ENCODE measurements at regions not wholly inside any gene's neighbourhood (a gene's known extent, or its start where the extent isn't known, plus 50 kb on each side); places are given as distances from the start of the nearest gene placed in this dataset.

- no peak for TF ChIP-seq CTCF (IDR thresholded peaks at IDR 0.05)
- TF ChIP-seq EZH2 (IDR thresholded peaks at IDR 0.05; ENCODE audit: borderline replicate concordance, insufficient read depth, low read depth, low read length, poor library complexity, severe bottlenecking): no peak
Observed at GRCh38 chr17:62150471-62150870, 85.4 kb upstream of the MED13 start.

Measured in B cell (primary cell).